Uterus (tissue), 3 donors: ENCODE measurements at regions not wholly inside any gene's neighbourhood (a gene's known extent, or its start where the extent isn't known, plus 50 kb on each side); places are given as distances from the start of the nearest gene placed in this dataset.

Source experiments
- DNase-seq, 2 donors: peaks; one replicate each; pipeline ENCODE4 v3.0.0-alpha.2; 2019 to 2020
- H3K27ac ChIP-seq, 2 donors: fragments of 200-600 bp; sonication (generic); 1 replicate in 1 of 2; 2 replicates in 1 of 2; pipeline ENCODE4 v1.5.1; 2016 to 2018
- H3K27me3 ChIP-seq, 2 donors: fragments of 200-600 bp; sonication (generic); one replicate each; pipeline ENCODE4 v1.5.1; 2018 to 2019; ENCODE audit warnings: control low read depth in 1 of 2
- H3K36me3 ChIP-seq, 2 donors: fragments of 200-600 bp; sonication (generic); one replicate each; pipeline ENCODE4 v1.5.1; 2019; ENCODE audit warnings: control low read depth in 1 of 2
- H3K4me1 ChIP-seq, 2 donors: fragments of 200-600 bp; sonication (generic); one replicate each; pipeline ENCODE4 v1.5.1; 2018 to 2019; ENCODE audit warnings: control low read depth in 1 of 2
- H3K4me3 ChIP-seq, 2 donors: fragments of 200-600 bp; sonication (generic); 1 replicate in 1 of 2; 2 replicates in 1 of 2; pipeline ENCODE4 v1.5.1; 2018 to 2019; ENCODE audit warnings: mild to moderate bottlenecking in 1 of 2
- H3K9me3 ChIP-seq, 2 donors: fragments of 200-600 bp; sonication (generic); one replicate each; pipeline ENCODE4 v1.5.1; 2019; ENCODE audit warnings: control low read depth in 1 of 2
- POLR2A ChIP-seq, 2 donors: fragments of 450-650 bp; IDR thresholded peaks; one replicate each; pipeline ENCODE4 v1.6.1; 2016; ENCODE audit warnings: antibody characterized with exemption in 2 of 2, mild to moderate bottlenecking in 1 of 2, moderate library complexity in 1 of 2
- intact Hi-C: fragments of 100-400 bp; cut with DNase I; formaldehyde crosslinking; loops from one replicate; pipeline ENCODE4 v1.15.1; 2023; ENCODE audit warnings: low total_unique reads
- TF ChIP-seq, protein P1 (sequence below), 4 experiments: fragments of 200-600 bp in 2 of 4; fragments of 450-650 bp in 2 of 4; sonication (generic) in 2 of 4; IDR thresholded peaks; one replicate each; pipeline ENCODE4 v1.5.1; 2016 to 2019; ENCODE audit warnings: antibody characterized with exemption in 4 of 4, mild to moderate bottlenecking in 2 of 4, moderate library complexity in 1 of 4
- donor health status: DM: yes; HTN: yes; CAD: no.

DNA sequence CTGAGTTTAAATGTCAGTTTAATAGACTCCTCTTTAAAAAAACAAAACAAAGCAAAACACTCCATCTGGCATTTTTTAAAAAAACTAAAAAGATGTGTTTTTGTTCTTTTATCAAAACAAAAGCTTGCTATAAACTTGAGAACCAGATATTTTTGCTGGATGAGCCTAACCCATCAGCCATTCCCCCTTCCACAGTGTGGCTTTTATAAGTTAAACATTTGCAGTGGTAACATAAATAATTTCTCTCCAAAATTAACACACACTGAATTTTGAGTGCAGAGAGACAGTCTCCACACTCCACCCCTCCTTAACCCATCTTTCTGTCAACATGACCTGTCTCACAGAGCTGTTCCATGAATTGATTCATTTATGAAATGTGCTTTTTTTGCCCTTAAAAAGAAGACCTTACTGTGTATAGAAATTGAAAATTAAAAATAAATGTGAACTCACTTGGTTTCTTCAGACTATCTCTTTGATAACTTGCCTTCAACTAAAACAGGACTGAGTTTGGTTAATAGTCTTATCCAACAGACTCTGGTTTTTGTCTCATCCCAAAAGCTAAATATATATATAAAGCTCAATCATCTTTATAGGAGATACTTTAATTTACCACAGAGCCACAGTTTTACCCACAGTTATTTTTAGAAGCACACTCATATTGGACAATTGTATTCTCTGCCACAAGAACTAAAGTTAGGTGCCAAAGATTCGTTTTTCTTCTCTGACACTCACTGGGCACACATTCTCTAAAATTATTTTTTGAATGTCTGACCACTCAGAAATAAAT is 64.8 kb upstream of the STK39 start:
- Histone ChIP-seq H3K27ac (no peak overlapping the region), H3K4me1 (no peaks in the 10 kb centered on the region), H3K27me3 (no peaks in the 10 kb centered on the region), H3K36me3 (no peaks in the 10 kb centered on the region), H3K4me3 (no peak overlapping the region), H3K9me3 (no peaks in the 10 kb centered on the region)
- intact Hi-C loops: no loop called here
- no peak for DNase-seq
- TF ChIP-seq, protein P1, sequence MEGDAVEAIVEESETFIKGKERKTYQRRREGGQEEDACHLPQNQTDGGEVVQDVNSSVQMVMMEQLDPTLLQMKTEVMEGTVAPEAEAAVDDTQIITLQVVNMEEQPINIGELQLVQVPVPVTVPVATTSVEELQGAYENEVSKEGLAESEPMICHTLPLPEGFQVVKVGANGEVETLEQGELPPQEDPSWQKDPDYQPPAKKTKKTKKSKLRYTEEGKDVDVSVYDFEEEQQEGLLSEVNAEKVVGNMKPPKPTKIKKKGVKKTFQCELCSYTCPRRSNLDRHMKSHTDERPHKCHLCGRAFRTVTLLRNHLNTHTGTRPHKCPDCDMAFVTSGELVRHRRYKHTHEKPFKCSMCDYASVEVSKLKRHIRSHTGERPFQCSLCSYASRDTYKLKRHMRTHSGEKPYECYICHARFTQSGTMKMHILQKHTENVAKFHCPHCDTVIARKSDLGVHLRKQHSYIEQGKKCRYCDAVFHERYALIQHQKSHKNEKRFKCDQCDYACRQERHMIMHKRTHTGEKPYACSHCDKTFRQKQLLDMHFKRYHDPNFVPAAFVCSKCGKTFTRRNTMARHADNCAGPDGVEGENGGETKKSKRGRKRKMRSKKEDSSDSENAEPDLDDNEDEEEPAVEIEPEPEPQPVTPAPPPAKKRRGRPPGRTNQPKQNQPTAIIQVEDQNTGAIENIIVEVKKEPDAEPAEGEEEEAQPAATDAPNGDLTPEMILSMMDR (IDR thresholded peaks at IDR 0.05): no peak
- no peak for TF ChIP-seq POLR2A (IDR thresholded peaks at IDR 0.05)

DNA sequence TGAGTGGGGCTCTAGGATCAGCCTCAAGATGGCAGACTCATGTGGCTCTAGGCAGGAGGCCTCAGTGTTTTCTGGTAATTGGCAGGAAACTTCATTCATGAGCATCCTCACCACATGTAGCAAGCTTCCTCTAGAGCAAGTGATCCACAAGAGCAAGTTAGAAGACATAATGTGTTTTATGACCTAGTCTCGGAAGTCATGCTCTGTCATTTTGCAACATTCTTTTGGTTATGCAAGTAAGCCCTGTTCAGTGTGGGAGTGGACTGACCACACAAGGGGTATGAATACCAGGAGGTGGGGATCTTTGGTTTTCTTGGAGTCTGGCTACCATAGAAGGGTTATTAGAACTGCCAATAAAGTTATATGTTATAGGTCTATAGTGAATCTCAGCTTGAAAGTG is 66.8 kb upstream of the STK39 start:
- no peak for DNase-seq
- Histone ChIP-seq H3K27me3 (no peaks in the 10 kb centered on the region), H3K4me3 (no peak overlapping the region), H3K9me3 (no peaks in the 10 kb centered on the region), H3K27ac (no peak overlapping the region), H3K36me3 (no peaks in the 10 kb centered on the region), H3K4me1 (no peaks in the 10 kb centered on the region)
- TF ChIP-seq, protein P1 (IDR thresholded peaks at IDR 0.05): no peak
- intact Hi-C loops: no loop called here

DNA sequence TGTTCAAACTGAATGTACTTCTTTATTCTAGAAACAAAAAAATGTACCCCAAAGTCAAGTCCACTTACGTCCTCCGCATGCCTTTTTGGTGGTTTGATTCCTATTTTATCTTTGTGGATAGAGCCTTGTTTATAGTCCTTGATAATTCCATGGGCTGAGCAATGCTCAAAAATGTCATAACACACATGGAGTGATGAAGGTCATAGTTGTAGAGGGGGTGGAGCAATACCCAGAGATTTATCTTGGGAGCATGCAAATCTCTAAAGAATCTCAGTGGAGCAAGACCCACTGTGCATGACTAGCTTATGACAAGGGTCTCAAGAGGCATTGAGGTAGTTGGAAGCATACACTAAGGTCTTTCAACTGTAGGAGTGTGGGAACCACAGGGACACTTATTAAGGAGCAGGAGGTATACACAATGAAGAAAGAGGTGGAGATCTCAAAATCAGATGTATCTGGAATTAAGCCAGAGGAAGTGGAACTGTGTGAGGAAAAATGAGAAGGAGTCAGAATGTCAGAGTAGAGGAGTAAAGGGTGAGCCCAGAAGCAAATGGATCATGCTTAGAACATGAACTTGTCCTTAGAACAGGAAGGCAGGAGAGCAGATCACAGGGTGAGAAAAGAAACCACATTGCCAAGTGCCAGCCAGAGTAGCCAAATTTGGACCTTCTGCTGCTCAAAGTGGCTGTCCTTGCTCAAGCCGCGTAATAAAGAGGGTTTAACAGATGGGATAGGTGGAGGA is 68.1 kb upstream of the STK39 start:
- H3K4me3 ChIP-seq: no peak overlapping the region
- intact Hi-C loops: no loop called here
- no peak for DNase-seq
- no peaks in the 10 kb centered on the region for H3K27me3 ChIP-seq
- no peaks in the 10 kb centered on the region for H3K4me1 ChIP-seq
- H3K27ac ChIP-seq: no peak overlapping the region
- no peaks in the 10 kb centered on the region for H3K9me3 ChIP-seq
- H3K36me3 ChIP-seq: no peaks in the 10 kb centered on the region
- TF ChIP-seq, protein P1 (IDR thresholded peaks at IDR 0.05): no peak
- TF ChIP-seq POLR2A (IDR thresholded peaks at IDR 0.05): no peak

DNA sequence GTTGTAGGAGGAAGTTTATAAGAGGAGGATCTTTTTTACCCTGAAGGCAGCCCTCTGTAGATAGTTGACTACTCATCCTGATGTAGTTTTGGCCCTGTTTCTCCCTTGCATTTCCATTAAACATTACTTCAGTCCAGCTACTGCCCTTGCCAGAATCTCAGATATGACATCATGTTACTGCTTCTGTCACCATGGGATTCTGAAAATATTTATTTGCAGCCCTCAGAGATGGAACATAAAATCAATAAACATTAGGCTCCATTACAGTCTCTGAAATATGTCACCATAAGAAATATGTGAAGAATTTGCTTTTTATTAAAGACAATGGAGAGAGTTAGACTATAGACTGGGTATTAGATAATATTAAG is 68.7 kb upstream of the STK39 start:
- TF ChIP-seq, protein P1 (IDR thresholded peaks at IDR 0.05): no peak
- TF ChIP-seq POLR2A (IDR thresholded peaks at IDR 0.05): no peak
- Histone ChIP-seq H3K4me1 (no peaks in the 10 kb centered on the region), H3K27ac (no peak overlapping the region), H3K27me3 (no peaks in the 10 kb centered on the region), H3K36me3 (no peaks in the 10 kb centered on the region), H3K9me3 (no peaks in the 10 kb centered on the region), H3K4me3 (no peak overlapping the region)
- intact Hi-C loops: no loop called here
- no peak for DNase-seq

DNA sequence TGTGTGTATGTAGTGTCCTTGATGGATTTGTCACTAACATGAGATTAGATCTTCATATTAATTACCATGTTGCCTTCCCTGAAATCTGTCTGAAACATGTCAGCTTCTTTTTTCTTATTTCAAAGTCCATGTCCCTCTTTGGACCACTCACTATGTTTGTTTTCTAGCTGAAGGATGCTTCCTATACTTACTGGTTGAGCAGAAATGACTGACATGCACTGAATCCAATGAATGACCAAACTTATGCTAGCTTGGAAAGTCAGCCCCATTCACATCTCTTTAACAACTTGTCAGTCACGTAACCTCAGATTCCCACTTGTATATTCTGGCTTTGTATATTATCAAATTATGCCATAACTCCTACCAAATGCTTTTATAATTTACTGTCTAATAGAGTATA is 69.9 kb upstream of the STK39 start:
- Histone ChIP-seq H3K36me3 (no peaks in the 10 kb centered on the region), H3K4me3 (no peak overlapping the region), H3K27me3 (no peaks in the 10 kb centered on the region), H3K27ac (no peak overlapping the region), H3K4me1 (no peaks in the 10 kb centered on the region), H3K9me3 (no peaks in the 10 kb centered on the region)
- TF ChIP-seq POLR2A (IDR thresholded peaks at IDR 0.05): no peak
- TF ChIP-seq, protein P1 (IDR thresholded peaks at IDR 0.05): no peak
- intact Hi-C loops: no loop called here
- DNase-seq: no peak
